ENCODE measurements at regions not wholly inside any gene's neighbourhood (a gene's known extent, or its start where the extent isn't known, plus 50 kb on each side); places are given as distances from the start of the nearest gene placed in this dataset.

DNA sequence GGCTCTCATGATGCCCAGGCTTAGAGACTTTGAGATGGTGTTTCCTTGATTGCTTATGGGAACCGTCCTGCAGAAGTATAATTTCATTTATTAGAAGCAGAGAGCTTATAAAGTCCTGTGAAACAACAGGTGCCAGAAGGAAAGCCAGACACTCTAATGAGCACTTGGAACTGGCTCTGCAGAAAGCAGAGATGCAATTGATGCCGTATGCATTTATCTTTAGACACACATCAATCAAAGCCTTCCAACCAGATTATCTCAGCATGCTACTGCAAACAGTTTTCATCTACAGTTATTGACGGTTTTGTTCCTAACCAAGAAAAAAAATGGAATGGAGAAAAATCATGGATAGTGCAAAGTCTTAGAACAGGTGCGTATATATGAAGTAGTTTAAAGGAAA, 371.7 kb upstream of the PRKCQ start:
- Histone ChIP-seq H3K9me2 (ENCODE audit: insufficient read depth) (peaks cover 9% of the 10 kb centered on the region; the same call in 1 of the 2 replicates), H4K20me1 (replicated peaks; ENCODE audit: insufficient read depth) (no peaks in the 10 kb centered on the region), H3K4me2 (no peak overlapping the region), H3F3A (replicated peaks; ENCODE audit: low read depth) (no peaks in the 10 kb centered on the region), H2AFZ (no peak overlapping the region), H3K27ac (ENCODE audit: low read depth) (no peak overlapping the region), H3K4me1 (ENCODE audit: insufficient read depth) (peaks cover 4% of the 10 kb centered on the region; the same call in 1 of the 2 replicates), H3K36me3 (ENCODE audit: insufficient read depth) (no peaks in the 10 kb centered on the region), H3K4me3 (no peak overlapping the region), H3K79me2 (replicated peaks; ENCODE audit: insufficient read depth) (no peaks in the 10 kb centered on the region), H3K27me3 (ENCODE audit: insufficient read depth) (no peaks in the 10 kb centered on the region)
- Mint-ChIP-seq H3K36me3 (ENCODE audit: low read depth) (no peaks in the 10 kb centered on the region), H3K4me3 (no peak overlapping the region), H3K9me3 (no peaks in the 10 kb centered on the region), H3K4me1 (peaks cover 4% of the 10 kb centered on the region; the same call in 2 of the 3 replicates), H3K27me3 (ENCODE audit: insufficient read depth, low read depth, poor library complexity) (no peaks in the 10 kb centered on the region), H3K27ac (no peak overlapping the region)
- ATAC-seq (no peak), DNase-seq (ENCODE audit: low spot score) (no peak)
- TF ChIP-seq, protein P1, sequence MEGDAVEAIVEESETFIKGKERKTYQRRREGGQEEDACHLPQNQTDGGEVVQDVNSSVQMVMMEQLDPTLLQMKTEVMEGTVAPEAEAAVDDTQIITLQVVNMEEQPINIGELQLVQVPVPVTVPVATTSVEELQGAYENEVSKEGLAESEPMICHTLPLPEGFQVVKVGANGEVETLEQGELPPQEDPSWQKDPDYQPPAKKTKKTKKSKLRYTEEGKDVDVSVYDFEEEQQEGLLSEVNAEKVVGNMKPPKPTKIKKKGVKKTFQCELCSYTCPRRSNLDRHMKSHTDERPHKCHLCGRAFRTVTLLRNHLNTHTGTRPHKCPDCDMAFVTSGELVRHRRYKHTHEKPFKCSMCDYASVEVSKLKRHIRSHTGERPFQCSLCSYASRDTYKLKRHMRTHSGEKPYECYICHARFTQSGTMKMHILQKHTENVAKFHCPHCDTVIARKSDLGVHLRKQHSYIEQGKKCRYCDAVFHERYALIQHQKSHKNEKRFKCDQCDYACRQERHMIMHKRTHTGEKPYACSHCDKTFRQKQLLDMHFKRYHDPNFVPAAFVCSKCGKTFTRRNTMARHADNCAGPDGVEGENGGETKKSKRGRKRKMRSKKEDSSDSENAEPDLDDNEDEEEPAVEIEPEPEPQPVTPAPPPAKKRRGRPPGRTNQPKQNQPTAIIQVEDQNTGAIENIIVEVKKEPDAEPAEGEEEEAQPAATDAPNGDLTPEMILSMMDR (conservative IDR thresholded peaks at IDR 0.05; ENCODE audit: low read depth in 2 of 2), result no peak
- TF ChIP-seq CREB1 (CRISPR knock-in tag; IDR thresholded peaks at IDR 0.05; ENCODE audit: low read depth), result no peak
- TF ChIP-seq STAT1 (IDR thresholded peaks at IDR 0.05; ENCODE audit: unreplicated experiment), result no peak
- TF ChIP-seq JUNB (IDR thresholded peaks at IDR 0.05; ENCODE audit: unreplicated experiment), result no peak
- TF ChIP-seq NANOG (IDR thresholded peaks at IDR 0.05; ENCODE audit: borderline replicate concordance), result no peak
- TF ChIP-seq, protein P2, sequence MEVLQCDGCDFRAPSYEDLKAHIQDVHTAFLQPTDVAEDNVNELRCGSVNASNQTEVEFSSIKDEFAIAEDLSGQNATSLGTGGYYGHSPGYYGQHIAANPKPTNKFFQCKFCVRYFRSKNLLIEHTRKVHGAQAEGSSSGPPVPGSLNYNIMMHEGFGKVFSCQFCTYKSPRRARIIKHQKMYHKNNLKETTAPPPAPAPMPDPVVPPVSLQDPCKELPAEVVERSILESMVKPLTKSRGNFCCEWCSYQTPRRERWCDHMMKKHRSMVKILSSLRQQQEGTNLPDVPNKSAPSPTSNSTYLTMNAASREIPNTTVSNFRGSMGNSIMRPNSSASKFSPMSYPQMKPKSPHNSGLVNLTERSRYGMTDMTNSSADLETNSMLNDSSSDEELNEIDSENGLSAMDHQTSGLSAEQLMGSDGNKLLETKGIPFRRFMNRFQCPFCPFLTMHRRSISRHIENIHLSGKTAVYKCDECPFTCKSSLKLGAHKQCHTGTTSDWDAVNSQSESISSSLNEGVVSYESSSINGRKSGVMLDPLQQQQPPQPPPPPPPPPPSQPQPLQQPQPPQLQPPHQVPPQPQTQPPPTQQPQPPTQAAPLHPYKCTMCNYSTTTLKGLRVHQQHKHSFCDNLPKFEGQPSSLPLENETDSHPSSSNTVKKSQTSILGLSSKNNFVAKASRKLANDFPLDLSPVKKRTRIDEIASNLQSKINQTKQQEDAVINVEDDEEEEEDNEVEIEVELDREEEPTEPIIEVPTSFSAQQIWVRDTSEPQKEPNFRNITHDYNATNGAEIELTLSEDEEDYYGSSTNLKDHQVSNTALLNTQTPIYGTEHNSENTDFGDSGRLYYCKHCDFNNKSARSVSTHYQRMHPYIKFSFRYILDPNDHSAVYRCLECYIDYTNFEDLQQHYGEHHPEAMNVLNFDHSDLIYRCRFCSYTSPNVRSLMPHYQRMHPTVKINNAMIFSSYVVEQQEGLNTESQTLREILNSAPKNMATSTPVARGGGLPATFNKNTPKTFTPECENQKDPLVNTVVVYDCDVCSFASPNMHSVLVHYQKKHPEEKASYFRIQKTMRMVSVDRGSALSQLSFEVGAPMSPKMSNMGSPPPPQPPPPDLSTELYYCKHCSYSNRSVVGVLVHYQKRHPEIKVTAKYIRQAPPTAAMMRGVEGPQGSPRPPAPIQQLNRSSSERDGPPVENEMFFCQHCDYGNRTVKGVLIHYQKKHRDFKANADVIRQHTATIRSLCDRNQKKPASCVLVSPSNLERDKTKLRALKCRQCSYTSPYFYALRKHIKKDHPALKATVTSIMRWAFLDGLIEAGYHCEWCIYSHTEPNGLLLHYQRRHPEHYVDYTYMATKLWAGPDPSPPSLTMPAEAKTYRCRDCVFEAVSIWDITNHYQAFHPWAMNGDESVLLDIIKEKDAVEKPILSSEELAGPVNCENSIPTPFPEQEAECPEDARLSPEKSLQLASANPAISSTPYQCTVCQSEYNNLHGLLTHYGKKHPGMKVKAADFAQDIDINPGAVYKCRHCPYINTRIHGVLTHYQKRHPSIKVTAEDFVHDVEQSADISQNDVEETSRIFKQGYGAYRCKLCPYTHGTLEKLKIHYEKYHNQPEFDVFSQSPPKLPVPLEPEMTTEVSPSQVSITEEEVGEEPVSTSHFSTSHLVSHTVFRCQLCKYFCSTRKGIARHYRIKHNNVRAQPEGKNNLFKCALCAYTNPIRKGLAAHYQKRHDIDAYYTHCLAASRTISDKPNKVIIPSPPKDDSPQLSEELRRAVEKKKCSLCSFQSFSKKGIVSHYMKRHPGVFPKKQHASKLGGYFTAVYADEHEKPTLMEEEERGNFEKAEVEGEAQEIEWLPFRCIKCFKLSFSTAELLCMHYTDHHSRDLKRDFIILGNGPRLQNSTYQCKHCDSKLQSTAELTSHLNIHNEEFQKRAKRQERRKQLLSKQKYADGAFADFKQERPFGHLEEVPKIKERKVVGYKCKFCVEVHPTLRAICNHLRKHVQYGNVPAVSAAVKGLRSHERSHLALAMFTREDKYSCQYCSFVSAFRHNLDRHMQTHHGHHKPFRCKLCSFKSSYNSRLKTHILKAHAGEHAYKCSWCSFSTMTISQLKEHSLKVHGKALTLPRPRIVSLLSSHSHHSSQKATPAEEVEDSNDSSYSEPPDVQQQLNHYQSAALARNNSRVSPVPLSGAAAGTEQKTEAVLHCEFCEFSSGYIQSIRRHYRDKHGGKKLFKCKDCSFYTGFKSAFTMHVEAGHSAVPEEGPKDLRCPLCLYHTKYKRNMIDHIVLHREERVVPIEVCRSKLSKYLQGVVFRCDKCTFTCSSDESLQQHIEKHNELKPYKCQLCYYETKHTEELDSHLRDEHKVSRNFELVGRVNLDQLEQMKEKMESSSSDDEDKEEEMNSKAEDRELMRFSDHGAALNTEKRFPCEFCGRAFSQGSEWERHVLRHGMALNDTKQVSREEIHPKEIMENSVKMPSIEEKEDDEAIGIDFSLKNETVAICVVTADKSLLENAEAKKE (CRISPR knock-in tag; IDR thresholded peaks at IDR 0.05), result no peak
- TF ChIP-seq, protein P3, sequence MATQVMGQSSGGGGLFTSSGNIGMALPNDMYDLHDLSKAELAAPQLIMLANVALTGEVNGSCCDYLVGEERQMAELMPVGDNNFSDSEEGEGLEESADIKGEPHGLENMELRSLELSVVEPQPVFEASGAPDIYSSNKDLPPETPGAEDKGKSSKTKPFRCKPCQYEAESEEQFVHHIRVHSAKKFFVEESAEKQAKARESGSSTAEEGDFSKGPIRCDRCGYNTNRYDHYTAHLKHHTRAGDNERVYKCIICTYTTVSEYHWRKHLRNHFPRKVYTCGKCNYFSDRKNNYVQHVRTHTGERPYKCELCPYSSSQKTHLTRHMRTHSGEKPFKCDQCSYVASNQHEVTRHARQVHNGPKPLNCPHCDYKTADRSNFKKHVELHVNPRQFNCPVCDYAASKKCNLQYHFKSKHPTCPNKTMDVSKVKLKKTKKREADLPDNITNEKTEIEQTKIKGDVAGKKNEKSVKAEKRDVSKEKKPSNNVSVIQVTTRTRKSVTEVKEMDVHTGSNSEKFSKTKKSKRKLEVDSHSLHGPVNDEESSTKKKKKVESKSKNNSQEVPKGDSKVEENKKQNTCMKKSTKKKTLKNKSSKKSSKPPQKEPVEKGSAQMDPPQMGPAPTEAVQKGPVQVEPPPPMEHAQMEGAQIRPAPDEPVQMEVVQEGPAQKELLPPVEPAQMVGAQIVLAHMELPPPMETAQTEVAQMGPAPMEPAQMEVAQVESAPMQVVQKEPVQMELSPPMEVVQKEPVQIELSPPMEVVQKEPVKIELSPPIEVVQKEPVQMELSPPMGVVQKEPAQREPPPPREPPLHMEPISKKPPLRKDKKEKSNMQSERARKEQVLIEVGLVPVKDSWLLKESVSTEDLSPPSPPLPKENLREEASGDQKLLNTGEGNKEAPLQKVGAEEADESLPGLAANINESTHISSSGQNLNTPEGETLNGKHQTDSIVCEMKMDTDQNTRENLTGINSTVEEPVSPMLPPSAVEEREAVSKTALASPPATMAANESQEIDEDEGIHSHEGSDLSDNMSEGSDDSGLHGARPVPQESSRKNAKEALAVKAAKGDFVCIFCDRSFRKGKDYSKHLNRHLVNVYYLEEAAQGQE (IDR thresholded peaks at IDR 0.05; ENCODE audit: unreplicated experiment), result no peak
- no peak for TF ChIP-seq POLR2AphosphoS5 (IDR thresholded peaks at IDR 0.05; ENCODE audit: low read depth)
